ENCODE measurements at regions not wholly inside any gene's neighbourhood (a gene's known extent, or its start where the extent isn't known, plus 50 kb on each side); places are given as distances from the start of the nearest gene placed in this dataset.

GRCh38 chr2:147689220-147689909, 155.5 kb upstream of the ACVR2A start:
- H3K9me3 ChIP-seq (ENCODE audit: control insufficient read depth, low read length, poor library complexity, severe bottlenecking): no peaks in the 10 kb centered on the region
- peak; percentile 42 for ATAC-seq
- DNase-seq: no peak
- no peak overlapping the region for H3K4me3 Mint-ChIP-seq
- no peaks in the 10 kb centered on the region for H3K27me3 Mint-ChIP-seq
- peaks cover 4% of the 10 kb centered on the region for H3K4me1 Mint-ChIP-seq
- H3K27ac Mint-ChIP-seq: no peak overlapping the region
- H3K36me3 Mint-ChIP-seq (ENCODE audit: low read depth): no peaks in the 10 kb centered on the region

GRCh38 chr2:147688242-147688641, 156.6 kb upstream of the ACVR2A start:
- no peak overlapping the region for H3K4me3 Mint-ChIP-seq
- no peak for ATAC-seq
- no peaks in the 10 kb centered on the region for H3K27me3 Mint-ChIP-seq
- H3K27ac Mint-ChIP-seq: no peak overlapping the region
- H3K9me3 ChIP-seq (ENCODE audit: control insufficient read depth, low read length, poor library complexity, severe bottlenecking): no peaks in the 10 kb centered on the region
- no peaks in the 10 kb centered on the region for H3K36me3 Mint-ChIP-seq (ENCODE audit: low read depth)
- no peak for DNase-seq
- H3K4me1 Mint-ChIP-seq: peaks cover 4% of the 10 kb centered on the region

- no peak for DNase-seq
- ATAC-seq: no peak
- Mint-ChIP-seq H3K36me3 (ENCODE audit: low read depth) (no peaks in the 10 kb centered on the region), H3K27ac (no peak overlapping the region), H3K4me1 (peaks cover 4% of the 10 kb centered on the region), H3K27me3 (no peaks in the 10 kb centered on the region), H3K4me3 (no peak overlapping the region)
- H3K9me3 ChIP-seq (ENCODE audit: control insufficient read depth, low read length, poor library complexity, severe bottlenecking): no peaks in the 10 kb centered on the region
Measured at GRCh38 chr2:147686365-147686764, 158.5 kb upstream of the ACVR2A start.

- ATAC-seq (no peak), DNase-seq (no peak)
- no peaks in the 10 kb centered on the region for H3K9me3 ChIP-seq (ENCODE audit: control insufficient read depth, low read length, poor library complexity, severe bottlenecking)
- H3K4me1 Mint-ChIP-seq: peaks cover 4% of the 10 kb centered on the region
- no peaks in the 10 kb centered on the region for H3K27me3 Mint-ChIP-seq
- no peak overlapping the region for H3K27ac Mint-ChIP-seq
- no peaks in the 10 kb centered on the region for H3K36me3 Mint-ChIP-seq (ENCODE audit: low read depth)
- no peak overlapping the region for H3K4me3 Mint-ChIP-seq
Measured at GRCh38 chr2:147684903-147685302, 159.9 kb upstream of the ACVR2A start.

GRCh38 chr2:147683380-147683779, 161.4 kb upstream of the ACVR2A start:
- Mint-ChIP-seq H3K36me3 (ENCODE audit: low read depth) (no peaks in the 10 kb centered on the region), H3K27ac (no peak overlapping the region), H3K4me1 (no peaks in the 10 kb centered on the region), H3K4me3 (no peak overlapping the region), H3K27me3 (no peaks in the 10 kb centered on the region)
- H3K9me3 ChIP-seq (ENCODE audit: control insufficient read depth, low read length, poor library complexity, severe bottlenecking): no peaks in the 10 kb centered on the region
- ATAC-seq (no peak), DNase-seq (no peak)

GRCh38 chr2:147681093-147681492, 163.7 kb upstream of the ACVR2A start:
- Mint-ChIP-seq H3K27ac (no peak overlapping the region), H3K4me1 (no peaks in the 10 kb centered on the region), H3K27me3 (no peaks in the 10 kb centered on the region), H3K4me3 (no peak overlapping the region), H3K36me3 (ENCODE audit: low read depth) (no peaks in the 10 kb centered on the region)
- no peak for DNase-seq
- no peak for ATAC-seq
- H3K9me3 ChIP-seq (ENCODE audit: control insufficient read depth, low read length, poor library complexity, severe bottlenecking): no peaks in the 10 kb centered on the region

GRCh38 chr2:147679955-147680531, 164.8 kb upstream of the ACVR2A start:
- no peak for ATAC-seq
- Mint-ChIP-seq H3K27ac (no peak overlapping the region), H3K36me3 (ENCODE audit: low read depth) (no peaks in the 10 kb centered on the region), H3K4me1 (no peaks in the 10 kb centered on the region), H3K4me3 (no peak overlapping the region), H3K27me3 (no peaks in the 10 kb centered on the region)
- no peaks in the 10 kb centered on the region for H3K9me3 ChIP-seq (ENCODE audit: control insufficient read depth, low read length, poor library complexity, severe bottlenecking)
- DNase-seq: no peak

- H3K9me3 ChIP-seq (ENCODE audit: control insufficient read depth, low read length, poor library complexity, severe bottlenecking): no peaks in the 10 kb centered on the region
- no peak for ATAC-seq
- no peak for DNase-seq
- H3K4me1 Mint-ChIP-seq: no peaks in the 10 kb centered on the region
- H3K4me3 Mint-ChIP-seq: no peak overlapping the region
- H3K36me3 Mint-ChIP-seq (ENCODE audit: low read depth): no peaks in the 10 kb centered on the region
- H3K27ac Mint-ChIP-seq: no peak overlapping the region
- no peaks in the 10 kb centered on the region for H3K27me3 Mint-ChIP-seq
Measured at GRCh38 chr2:147679191-147679954, 165.5 kb upstream of the ACVR2A start.

- H3K36me3 Mint-ChIP-seq (ENCODE audit: low read depth): no peaks in the 10 kb centered on the region
- peaks cover 19% of the 10 kb centered on the region for H3K4me1 Mint-ChIP-seq
- DNase-seq (no peak), ATAC-seq (no peak)
- peak overlapping the region; percentile 47 for H3K27ac Mint-ChIP-seq
- H3K27me3 Mint-ChIP-seq: no peaks in the 10 kb centered on the region
- no peaks in the 10 kb centered on the region for H3K9me3 ChIP-seq (ENCODE audit: control insufficient read depth, low read length, poor library complexity, severe bottlenecking)
- H3K4me3 Mint-ChIP-seq: no peak overlapping the region
Measured at GRCh38 chr2:147665105-147665504, 179.7 kb upstream of the ACVR2A start.

- Mint-ChIP-seq H3K27ac (peak overlapping the region; percentile 93), H3K27me3 (no peaks in the 10 kb centered on the region), H3K4me1 (peaks cover 19% of the 10 kb centered on the region), H3K4me3 (peak overlapping the region; percentile 80), H3K36me3 (ENCODE audit: low read depth) (no peaks in the 10 kb centered on the region)
- no peaks in the 10 kb centered on the region for H3K9me3 ChIP-seq (ENCODE audit: control insufficient read depth, low read length, poor library complexity, severe bottlenecking)
- ATAC-seq (peak; percentile 67), DNase-seq (no peak)
Measured at GRCh38 chr2:147663962-147664361, 180.9 kb upstream of the ACVR2A start.

GRCh38 chr2:147663153-147663961, 181.5 kb upstream of the ACVR2A start:
- H3K36me3 Mint-ChIP-seq (ENCODE audit: low read depth): no peaks in the 10 kb centered on the region
- no peaks in the 10 kb centered on the region for H3K27me3 Mint-ChIP-seq
- peak overlapping the region; percentile 93 for H3K27ac Mint-ChIP-seq
- peaks cover 19% of the 10 kb centered on the region for H3K4me1 Mint-ChIP-seq
- ATAC-seq: peak; percentile 93
- H3K4me3 Mint-ChIP-seq: peak overlapping the region; percentile 80
- DNase-seq: no peak
- no peaks in the 10 kb centered on the region for H3K9me3 ChIP-seq (ENCODE audit: control insufficient read depth, low read length, poor library complexity, severe bottlenecking)

- no peak overlapping the region for H3K4me3 Mint-ChIP-seq
- peaks cover 19% of the 10 kb centered on the region for H3K4me1 Mint-ChIP-seq
- no peaks in the 10 kb centered on the region for H3K9me3 ChIP-seq (ENCODE audit: control insufficient read depth, low read length, poor library complexity, severe bottlenecking)
- DNase-seq (no peak), ATAC-seq (no peak)
- H3K27me3 Mint-ChIP-seq: no peaks in the 10 kb centered on the region
- no peaks in the 10 kb centered on the region for H3K36me3 Mint-ChIP-seq (ENCODE audit: low read depth)
- H3K27ac Mint-ChIP-seq: peak overlapping the region; percentile 93
Measured at GRCh38 chr2:147662221-147662620, 182.6 kb upstream of the ACVR2A start.

GRCh38 chr2:147660680-147661079, 184.1 kb upstream of the ACVR2A start:
- ATAC-seq: no peak

More at GRCh38 chr2:147660680-147661079, 184.1 kb upstream of the ACVR2A start:
- Mint-ChIP-seq H3K4me3 (no peak overlapping the region), H3K36me3 (ENCODE audit: low read depth) (no peaks in the 10 kb centered on the region), H3K4me1 (peaks cover 19% of the 10 kb centered on the region), H3K27ac (no peak overlapping the region), H3K27me3 (no peaks in the 10 kb centered on the region)
- DNase-seq: no peak
- H3K9me3 ChIP-seq (ENCODE audit: control insufficient read depth, low read length, poor library complexity, severe bottlenecking): no peaks in the 10 kb centered on the region
